ENCODE measurements at regions not wholly inside any gene's neighbourhood (a gene's known extent, or its start where the extent isn't known, plus 50 kb on each side); places are given as distances from the start of the nearest gene placed in this dataset.
A peak's percentile ranks its signal among the peaks of the same experiment; 100 is the strongest.

GRCh38 chr11:11701070-11701469 lies 79.3 kb upstream of the GALNT18 start:
- Histone ChIP-seq H2AFZ (ENCODE audit: control insufficient read depth, low read length) (peak overlapping the region; percentile 85), H3K36me3 (ENCODE audit: control insufficient read depth in 2 of 2, extremely low read depth in 1 of 2, insufficient read depth in 2 of 2, low read length in 2 of 2) (no peaks in the 10 kb centered on the region), H3K4me1 (ENCODE audit: control insufficient read depth, extremely low read depth, insufficient read depth, low read length) (peaks cover 6% of the 10 kb centered on the region), H3K9me1 (ENCODE audit: control insufficient read depth, extremely low read depth, insufficient read depth, low read length) (no peaks in the 10 kb centered on the region), H3K4me2 (ENCODE audit: control insufficient read depth, extremely low read depth, insufficient read depth, low read depth, low read length) (no peak overlapping the region), H3K79me2 (ENCODE audit: control insufficient read depth, insufficient read depth, low read length) (no peaks in the 10 kb centered on the region), H3K4me3 (ENCODE audit: control insufficient read depth in 2 of 3, extremely low read depth in 1 of 3, insufficient read depth in 2 of 3, low read depth in 1 of 3, low read length in 3 of 3) (no peak overlapping the region), H3K9me3 (ENCODE audit: control insufficient read depth, low read depth, low read length) (no peaks in the 10 kb centered on the region), H3K9ac (ENCODE audit: control insufficient read depth, extremely low read depth, insufficient read depth, low read length) (no peak overlapping the region), H3K27me3 (ENCODE audit: control insufficient read depth, extremely low read depth, insufficient read depth, low read length) (no peaks in the 10 kb centered on the region), H3K27ac (ENCODE audit: control insufficient read depth, insufficient read depth, low read length) (no peak overlapping the region), H4K20me1 (ENCODE audit: control insufficient read depth, extremely low read depth, insufficient read depth, low read length) (no peaks in the 10 kb centered on the region)
- dilution Hi-C loops (cut with MboI; ENCODE audit: extremely low pct_ligation_motif_present, low sequenced_read_pairs) = no loop called here
- TF ChIP-seq EZH2 (IDR thresholded peaks at IDR 0.05; ENCODE audit: low read length) (no peak), CTCF (optimal IDR thresholded peaks at IDR 0.05 in 1 of 3, IDR thresholded peaks at IDR 0.05 in 1 of 3, conservative IDR thresholded peaks at IDR 0.05 in 1 of 3; ENCODE audit: extremely low read depth in 1 of 3, insufficient read depth in 2 of 3, low read length in 3 of 3) (peak; percentile 56 to 89 (median 72))
- FAIRE-seq = peak; percentile 92
- DNase-seq (ENCODE audit: low read depth, low spot score) = no peak

- no peaks in the 10 kb centered on the region for H3K9me1 ChIP-seq (ENCODE audit: control insufficient read depth, extremely low read depth, insufficient read depth, low read length)
- FAIRE-seq (no peak), DNase-seq (ENCODE audit: low read depth, low spot score) (no peak)
- H3K4me3 ChIP-seq (ENCODE audit: control insufficient read depth in 2 of 3, extremely low read depth in 1 of 3, insufficient read depth in 2 of 3, low read depth in 1 of 3, low read length in 3 of 3) = no peak overlapping the region
- no peak overlapping the region for H3K9ac ChIP-seq (ENCODE audit: control insufficient read depth, extremely low read depth, insufficient read depth, low read length)
- H4K20me1 ChIP-seq (ENCODE audit: control insufficient read depth, extremely low read depth, insufficient read depth, low read length) = no peaks in the 10 kb centered on the region
- dilution Hi-C loops (cut with MboI; ENCODE audit: extremely low pct_ligation_motif_present, low sequenced_read_pairs) = no loop called here
- no peaks in the 10 kb centered on the region for H3K36me3 ChIP-seq (ENCODE audit: control insufficient read depth in 2 of 2, extremely low read depth in 1 of 2, insufficient read depth in 2 of 2, low read length in 2 of 2)
- H3K4me1 ChIP-seq (ENCODE audit: control insufficient read depth, extremely low read depth, insufficient read depth, low read length) = peaks cover 3% of the 10 kb centered on the region
- H3K79me2 ChIP-seq (ENCODE audit: control insufficient read depth, insufficient read depth, low read length) = no peaks in the 10 kb centered on the region
- no peak overlapping the region for H2AFZ ChIP-seq (ENCODE audit: control insufficient read depth, low read length)
- no peak for TF ChIP-seq EZH2 (IDR thresholded peaks at IDR 0.05; ENCODE audit: low read length)
- no peak for TF ChIP-seq CTCF (optimal IDR thresholded peaks at IDR 0.05 in 1 of 3, IDR thresholded peaks at IDR 0.05 in 1 of 3, conservative IDR thresholded peaks at IDR 0.05 in 1 of 3; ENCODE audit: extremely low read depth in 1 of 3, insufficient read depth in 2 of 3, low read length in 3 of 3)
- H3K9me3 ChIP-seq (ENCODE audit: control insufficient read depth, low read depth, low read length) = no peaks in the 10 kb centered on the region
- no peak overlapping the region for H3K27ac ChIP-seq (ENCODE audit: control insufficient read depth, insufficient read depth, low read length)
- H3K4me2 ChIP-seq (ENCODE audit: control insufficient read depth, extremely low read depth, insufficient read depth, low read depth, low read length) = no peak overlapping the region
- no peaks in the 10 kb centered on the region for H3K27me3 ChIP-seq (ENCODE audit: control insufficient read depth, extremely low read depth, insufficient read depth, low read length)
Measured at GRCh38 chr11:11697796-11698195, 76.0 kb upstream of the GALNT18 start.
